ENCODE measurements at regions not wholly inside any gene's neighbourhood (a gene's known extent, or its start where the extent isn't known, plus 50 kb on each side); places are given as distances from the start of the nearest gene placed in this dataset.

DNA sequence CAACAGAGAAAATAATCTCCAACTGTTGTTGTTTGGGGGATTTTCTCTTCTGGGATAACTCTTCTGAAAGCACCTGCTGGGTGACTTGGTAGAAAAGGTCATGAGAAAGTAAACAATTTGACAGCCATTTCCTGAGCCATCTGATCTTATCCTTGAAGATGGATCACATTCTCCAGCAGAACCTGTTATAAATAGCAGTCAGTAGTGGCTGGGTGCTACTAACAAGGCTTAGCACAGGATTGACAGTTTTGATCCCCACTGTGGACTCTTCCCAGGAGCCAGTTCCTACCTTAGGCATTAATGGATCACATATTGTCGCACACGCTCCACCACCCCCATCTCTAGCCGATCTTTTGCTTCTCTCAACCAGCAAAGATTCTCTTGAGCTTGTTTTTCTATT, 220.2 kb downstream of the PLK2 start:
- TF ChIP-seq, protein P1, sequence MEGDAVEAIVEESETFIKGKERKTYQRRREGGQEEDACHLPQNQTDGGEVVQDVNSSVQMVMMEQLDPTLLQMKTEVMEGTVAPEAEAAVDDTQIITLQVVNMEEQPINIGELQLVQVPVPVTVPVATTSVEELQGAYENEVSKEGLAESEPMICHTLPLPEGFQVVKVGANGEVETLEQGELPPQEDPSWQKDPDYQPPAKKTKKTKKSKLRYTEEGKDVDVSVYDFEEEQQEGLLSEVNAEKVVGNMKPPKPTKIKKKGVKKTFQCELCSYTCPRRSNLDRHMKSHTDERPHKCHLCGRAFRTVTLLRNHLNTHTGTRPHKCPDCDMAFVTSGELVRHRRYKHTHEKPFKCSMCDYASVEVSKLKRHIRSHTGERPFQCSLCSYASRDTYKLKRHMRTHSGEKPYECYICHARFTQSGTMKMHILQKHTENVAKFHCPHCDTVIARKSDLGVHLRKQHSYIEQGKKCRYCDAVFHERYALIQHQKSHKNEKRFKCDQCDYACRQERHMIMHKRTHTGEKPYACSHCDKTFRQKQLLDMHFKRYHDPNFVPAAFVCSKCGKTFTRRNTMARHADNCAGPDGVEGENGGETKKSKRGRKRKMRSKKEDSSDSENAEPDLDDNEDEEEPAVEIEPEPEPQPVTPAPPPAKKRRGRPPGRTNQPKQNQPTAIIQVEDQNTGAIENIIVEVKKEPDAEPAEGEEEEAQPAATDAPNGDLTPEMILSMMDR (conservative IDR thresholded peaks at IDR 0.05; ENCODE audit: low read depth, low read length) = no peak
- no peak for TF ChIP-seq EZH2 (IDR thresholded peaks at IDR 0.05; ENCODE audit: low read length, unreplicated experiment)
- no peak for TF ChIP-seq EZH2phosphoT487 (IDR thresholded peaks at IDR 0.05; ENCODE audit: borderline replicate concordance, low read length)

Data from PC-3 (cell line).